Stimulated activated CD8-positive, alpha-beta memory T cell treated with anti-CD3 and anti-CD28 coated beads, Interleukin-2, amount 100 ng/mL, for 1 hour (primary cell): ENCODE measurements at regions not wholly inside any gene's neighbourhood (a gene's known extent, or its start where the extent isn't known, plus 50 kb on each side); places are given as distances from the start of the nearest gene placed in this dataset.

ENCODE experiments used
- DNase-seq, 2 donors: peaks; one replicate each; pipeline ENCODE4 v3.0.0-alpha.2; 2020; ENCODE audit warnings: low read depth in 2 of 2

GRCh38 chr1:168917796-168918195 is 188.7 kb upstream of the ATP1B1 start:
- no peak for DNase-seq

GRCh38 chr1:168918860-168919741 is 187.4 kb upstream of the ATP1B1 start:
- no peak for DNase-seq

DNA sequence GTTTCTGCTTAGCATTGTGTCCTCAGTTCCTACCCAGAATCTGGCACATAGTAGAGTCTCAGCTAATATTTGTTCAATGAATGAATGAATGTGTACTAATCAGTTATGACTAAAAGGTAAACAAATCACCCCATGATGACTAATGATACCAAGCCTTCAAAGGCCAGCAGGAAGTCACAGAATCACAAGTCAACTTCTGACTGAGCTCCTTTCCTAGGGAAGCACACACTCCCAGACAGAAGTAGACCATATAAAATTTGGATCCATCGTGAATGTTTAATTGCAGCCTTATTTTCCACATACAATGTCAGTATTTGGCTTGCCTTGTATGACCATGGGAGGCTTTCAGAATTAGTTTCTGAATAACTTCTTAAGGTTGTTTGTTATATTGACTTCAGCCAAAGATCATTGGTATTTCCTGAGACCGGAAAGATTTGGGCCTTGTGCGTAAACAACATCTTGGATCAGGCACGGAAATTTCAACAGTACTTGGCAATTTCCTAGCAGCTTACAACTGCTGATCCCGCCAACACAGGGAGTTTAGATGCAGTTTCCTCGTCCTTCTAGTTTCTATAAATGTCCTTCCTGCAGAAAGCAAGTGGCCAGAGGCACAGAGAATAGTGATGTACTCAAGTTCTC is 185.9 kb upstream of the ATP1B1 start:
- DNase-seq = no peak

GRCh38 chr1:168921629-168922028 is 184.9 kb upstream of the ATP1B1 start:
- no peak for DNase-seq

- no peak for DNase-seq
These were observed 182.9 kb upstream of the ATP1B1 start for GRCh38 chr1:168923521-168924136.

- DNase-seq = no peak
These were observed 181.5 kb upstream of the ATP1B1 start for GRCh38 chr1:168924976-168925375.

DNA sequence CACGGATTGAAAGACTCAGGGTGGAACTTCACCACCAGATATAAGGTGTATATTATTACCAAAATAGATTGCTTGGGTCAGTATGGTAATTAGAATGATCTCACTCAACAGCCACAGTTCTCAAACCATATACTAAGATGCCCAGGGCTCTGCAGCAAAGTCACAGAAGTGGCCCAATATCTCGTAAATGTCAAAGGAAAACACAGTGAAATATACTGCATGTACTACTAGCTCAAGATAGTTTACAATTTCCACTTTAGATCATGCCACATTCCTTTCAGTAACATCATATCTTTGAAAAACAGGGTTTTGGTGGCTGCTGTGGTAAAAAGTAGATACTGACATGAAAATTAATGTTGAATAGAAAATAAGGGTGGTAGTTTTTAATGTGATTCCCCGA is 180.3 kb upstream of the ATP1B1 start:
- DNase-seq = no peak

- DNase-seq = no peak
These were observed 174.0 kb upstream of the ATP1B1 start for GRCh38 chr1:168932539-168932938.

DNA sequence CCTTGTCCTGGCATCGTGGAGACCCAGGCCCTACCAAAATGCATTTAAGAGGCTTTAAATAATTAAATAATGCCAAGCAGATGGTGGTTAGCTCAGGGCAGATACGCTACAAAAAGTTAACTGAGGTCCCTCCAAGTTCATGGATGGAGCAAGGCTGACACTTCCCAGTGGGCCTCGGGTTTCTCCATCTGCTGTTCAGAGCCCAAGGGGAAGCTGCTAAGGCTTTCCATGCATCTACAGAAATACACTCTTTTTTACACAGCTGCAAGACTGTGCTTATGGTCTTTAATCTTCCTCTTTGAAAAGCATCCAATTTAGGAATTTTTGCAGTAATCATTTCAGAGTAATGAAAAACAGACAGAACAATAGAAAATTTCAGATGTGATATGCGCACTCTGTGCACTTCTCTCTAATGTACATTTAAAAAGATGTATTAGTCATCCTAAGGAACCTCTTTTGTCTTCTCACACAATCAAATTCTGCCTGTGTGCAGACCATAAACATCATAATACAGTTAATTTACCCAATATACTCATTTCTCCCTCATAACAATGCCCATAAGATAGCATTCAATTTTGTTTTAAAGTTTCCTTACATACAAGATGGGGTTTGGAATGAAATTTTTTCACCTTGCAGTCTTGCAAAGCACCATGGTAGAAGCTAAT is 173.2 kb upstream of the ATP1B1 start:
- no peak for DNase-seq

DNA sequence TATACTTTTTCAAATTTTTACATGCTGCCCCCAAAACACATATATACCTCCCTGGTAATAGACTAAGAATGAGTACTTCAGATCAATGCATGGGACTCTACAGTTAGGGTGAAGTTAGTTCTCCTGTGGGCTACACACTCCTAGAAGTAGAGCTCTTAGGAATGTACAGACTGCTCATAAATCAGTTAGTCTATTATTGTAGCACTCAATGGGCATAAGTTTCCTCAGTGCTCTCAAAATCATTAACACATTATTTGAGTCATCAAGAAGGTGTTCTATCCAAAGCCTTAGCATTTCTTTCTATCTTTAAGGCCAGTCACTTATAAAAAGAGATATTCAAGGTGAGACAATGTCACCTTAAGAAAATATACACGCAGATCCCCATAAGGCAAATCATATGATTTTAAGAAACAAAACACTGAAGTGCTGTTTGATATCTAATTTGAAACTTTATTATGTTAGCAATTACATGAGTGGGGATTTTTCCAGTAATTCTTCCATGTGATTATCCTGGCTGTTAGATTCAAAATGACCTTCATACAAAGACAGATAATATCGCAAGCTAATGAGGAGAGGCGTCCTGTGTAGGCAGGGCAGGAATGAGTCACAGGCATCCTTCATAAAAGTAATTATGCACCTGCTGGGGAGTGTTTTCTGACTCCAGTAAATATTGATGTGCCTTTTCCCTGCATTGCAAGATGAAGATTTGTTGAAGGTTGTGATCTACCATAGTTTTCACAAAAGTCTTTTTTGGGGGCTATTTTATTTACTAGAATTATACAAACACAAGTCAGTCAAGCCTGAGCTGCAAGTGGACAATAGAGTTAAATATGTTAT is 167.2 kb upstream of the ATP1B1 start:
- no peak for DNase-seq

DNA sequence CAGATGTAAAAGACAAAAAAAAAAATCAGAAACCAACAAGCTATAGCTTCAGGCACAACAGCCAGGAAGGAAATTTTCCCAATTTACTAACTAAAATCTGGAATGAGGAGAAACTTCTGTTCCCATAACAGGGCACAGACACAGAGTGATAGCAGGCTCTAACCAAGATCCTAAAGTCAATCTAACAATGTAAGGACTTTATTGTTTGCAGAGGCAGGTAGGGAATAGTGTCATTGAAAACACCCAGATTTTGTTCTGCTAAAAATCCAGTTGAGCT is 166.6 kb upstream of the ATP1B1 start:
- no peak for DNase-seq

DNA sequence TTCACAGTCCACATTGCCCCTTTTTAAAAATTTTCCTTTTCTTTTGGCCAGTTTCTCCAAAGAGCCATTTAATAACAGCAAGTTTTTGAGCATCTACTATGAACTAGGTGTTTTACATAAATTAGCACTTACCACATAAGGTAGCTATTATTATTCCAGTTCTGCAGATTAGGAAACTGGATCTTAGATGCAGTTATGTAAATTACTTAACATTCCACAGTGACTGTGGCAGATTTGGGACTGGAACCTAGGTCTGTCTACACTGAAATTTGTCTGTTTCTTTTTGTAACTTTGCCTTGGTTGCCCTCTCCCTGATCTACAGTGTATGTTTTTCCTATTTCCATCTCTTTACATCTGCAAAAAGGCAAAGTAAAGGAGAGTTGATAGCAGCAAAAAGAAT is 164.8 kb upstream of the ATP1B1 start:
- no peak for DNase-seq

- no peak for DNase-seq
These were observed 164.3 kb upstream of the ATP1B1 start for GRCh38 chr1:168942165-168942564.

DNA sequence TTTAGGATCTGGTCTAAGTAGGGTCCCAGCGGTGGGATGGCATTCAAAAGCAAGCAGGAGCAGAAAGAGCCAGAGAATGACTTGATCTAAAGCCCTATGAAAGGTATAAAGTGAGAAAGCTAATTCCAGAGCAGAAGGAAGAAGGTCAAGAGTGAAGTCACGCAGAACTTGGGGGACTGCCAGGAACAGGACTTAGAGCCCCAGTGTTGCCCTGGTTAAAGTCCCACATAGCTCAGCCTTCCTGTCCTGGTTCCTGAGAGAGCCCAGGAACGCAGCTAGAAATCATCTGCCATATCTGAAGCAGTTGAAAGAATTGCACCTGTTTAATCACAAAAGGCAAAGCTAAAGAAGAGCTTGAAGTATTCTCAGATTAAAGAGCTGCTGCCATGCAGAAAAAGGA is 160.6 kb upstream of the ATP1B1 start:
- no peak for DNase-seq

DNA sequence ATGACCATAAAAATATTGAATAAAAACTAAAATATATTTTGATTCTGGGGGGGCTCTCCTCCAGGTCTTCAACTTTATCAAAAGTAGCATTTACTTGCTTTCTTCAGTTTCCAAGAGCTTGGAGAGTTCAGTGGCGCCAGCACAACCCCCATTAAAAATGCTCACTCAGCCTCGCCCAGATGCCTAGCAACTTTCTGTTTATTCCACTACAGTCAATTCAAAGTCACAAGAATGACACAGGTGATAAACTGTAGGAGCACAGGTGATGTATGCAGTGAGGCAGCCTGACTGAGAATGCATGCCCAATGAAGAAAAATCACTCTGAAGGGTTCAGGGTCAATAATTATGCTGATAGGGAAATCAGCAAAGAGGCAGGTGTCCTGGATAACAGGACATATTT is 159.4 kb upstream of the ATP1B1 start:
- DNase-seq = no peak

GRCh38 chr1:168949672-168950071 is 156.8 kb upstream of the ATP1B1 start:
- no peak for DNase-seq

- DNase-seq = no peak
These were observed 148.7 kb upstream of the ATP1B1 start for GRCh38 chr1:168957818-168958217.

DNA sequence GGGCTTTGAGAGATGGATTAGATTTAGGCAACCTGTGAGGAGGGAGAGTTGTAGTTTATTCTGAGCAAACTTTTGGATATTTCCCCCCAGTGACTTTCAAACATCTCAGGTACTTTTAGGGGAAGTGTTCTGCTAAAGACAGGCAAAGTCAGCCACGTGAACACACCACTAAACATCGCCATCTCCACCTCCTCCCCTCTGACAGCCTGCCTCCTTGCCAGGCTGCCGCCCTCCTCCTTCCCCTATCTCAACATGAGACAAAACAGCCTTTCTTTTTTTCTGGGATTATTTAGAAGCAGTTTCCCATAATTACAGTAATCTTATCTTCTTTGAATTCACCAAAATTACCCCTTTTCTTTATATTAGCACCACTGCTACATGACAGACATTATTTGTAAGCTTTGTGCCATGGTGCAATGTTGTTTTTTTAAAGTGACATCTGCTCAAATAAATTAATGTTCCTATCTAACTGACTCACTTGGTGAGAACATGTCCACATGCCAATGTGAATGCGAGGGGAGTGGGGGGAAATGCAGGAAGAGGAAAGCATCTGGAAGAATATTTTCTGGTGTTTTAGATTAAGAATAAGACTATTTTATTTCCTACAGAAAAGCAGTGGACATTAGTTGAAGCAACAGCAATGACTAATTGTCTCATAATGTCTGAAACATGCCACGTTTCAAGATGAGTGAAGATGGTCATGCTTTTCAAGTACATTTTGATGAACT is 147.8 kb upstream of the ATP1B1 start:
- DNase-seq = no peak

DNA sequence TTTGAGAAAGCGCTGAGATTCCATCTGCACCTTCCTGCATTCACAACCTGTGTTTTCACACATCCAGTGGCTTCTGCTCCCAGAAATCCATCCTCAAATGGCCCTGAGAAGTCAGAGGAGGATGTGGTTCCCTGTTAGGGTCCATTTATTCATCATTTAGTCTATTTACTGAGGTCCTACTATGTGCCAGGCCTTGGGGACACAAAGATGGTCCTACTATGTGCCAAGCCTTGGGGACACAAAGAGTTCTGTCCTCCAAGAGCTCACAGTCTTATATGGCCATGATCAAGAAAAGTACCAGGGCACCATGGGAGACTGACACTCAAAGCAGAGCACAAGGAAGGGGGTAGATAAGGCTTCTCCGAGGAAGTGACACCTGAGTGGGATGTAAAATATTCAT is 147.1 kb upstream of the ATP1B1 start:
- no peak for DNase-seq

DNA sequence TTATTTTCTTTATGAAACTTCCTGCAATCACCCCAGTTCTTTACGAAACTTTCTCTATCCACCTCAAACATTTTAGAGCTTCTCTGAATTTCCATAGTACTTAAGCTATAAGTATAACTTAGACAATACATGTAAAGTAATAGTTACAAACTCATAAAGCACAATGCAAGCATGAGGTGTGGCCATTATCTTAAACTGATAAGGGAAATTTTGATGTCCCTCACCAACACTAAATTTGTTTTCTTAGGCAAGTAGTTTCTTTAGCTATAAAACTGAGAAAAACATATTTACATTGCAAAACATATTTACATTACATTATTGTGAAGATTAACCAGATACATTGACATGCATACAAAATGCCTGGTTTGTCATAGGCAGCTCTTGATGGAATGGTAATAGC is 146.4 kb upstream of the ATP1B1 start:
- DNase-seq = no peak

- no peak for DNase-seq
These were observed 145.9 kb upstream of the ATP1B1 start for GRCh38 chr1:168960595-168960994.
